Esophagus squamous epithelium (tissue), 4 donors: ENCODE measurements at regions not wholly inside any gene's neighbourhood (a gene's known extent, or its start where the extent isn't known, plus 50 kb on each side); places are given as distances from the start of the nearest gene placed in this dataset.

Experiments used
- POLR2A ChIP-seq, 4 donors: fragments of 450-650 bp; IDR thresholded peaks; one replicate each; pipeline ENCODE4 v1.6.1; 2017; ENCODE audit warnings: antibody characterized with exemption in 4 of 4, mild to moderate bottlenecking in 4 of 4, moderate library complexity in 3 of 4
- TF ChIP-seq, protein P1 (sequence below), 6 experiments: fragments of 450-650 bp in 4 of 6; fragments of 200-600 bp in 2 of 6; sonication (generic) in 2 of 6; IDR thresholded peaks; one replicate each; pipeline ENCODE4 v1.5.1; 2016 to 2019; ENCODE audit warnings: antibody characterized with exemption in 6 of 6, mild to moderate bottlenecking in 4 of 6, moderate library complexity in 4 of 6

DNA sequence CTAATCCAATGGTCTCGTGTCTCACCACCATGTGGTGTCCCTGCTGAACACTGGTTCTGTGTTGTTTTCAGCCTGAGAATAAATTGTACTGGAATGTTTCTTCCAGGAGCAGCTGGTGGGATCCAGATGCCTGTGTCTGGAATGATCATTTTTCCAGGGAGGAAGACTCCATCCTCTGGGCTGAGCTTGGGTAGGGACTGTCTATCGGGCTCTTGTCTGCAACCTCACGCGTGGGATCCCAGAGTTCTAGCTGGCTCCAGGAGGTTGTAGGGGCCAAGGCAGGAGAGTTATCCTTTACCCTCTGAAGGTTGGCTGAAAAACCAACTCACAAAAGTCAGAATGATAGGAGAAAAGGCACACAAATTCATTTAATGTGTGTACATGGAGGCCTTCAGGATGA lies 144.1 kb upstream of the B3GAT1 start:
- TF ChIP-seq POLR2A (IDR thresholded peaks at IDR 0.05), result no peak
- TF ChIP-seq, protein P1, sequence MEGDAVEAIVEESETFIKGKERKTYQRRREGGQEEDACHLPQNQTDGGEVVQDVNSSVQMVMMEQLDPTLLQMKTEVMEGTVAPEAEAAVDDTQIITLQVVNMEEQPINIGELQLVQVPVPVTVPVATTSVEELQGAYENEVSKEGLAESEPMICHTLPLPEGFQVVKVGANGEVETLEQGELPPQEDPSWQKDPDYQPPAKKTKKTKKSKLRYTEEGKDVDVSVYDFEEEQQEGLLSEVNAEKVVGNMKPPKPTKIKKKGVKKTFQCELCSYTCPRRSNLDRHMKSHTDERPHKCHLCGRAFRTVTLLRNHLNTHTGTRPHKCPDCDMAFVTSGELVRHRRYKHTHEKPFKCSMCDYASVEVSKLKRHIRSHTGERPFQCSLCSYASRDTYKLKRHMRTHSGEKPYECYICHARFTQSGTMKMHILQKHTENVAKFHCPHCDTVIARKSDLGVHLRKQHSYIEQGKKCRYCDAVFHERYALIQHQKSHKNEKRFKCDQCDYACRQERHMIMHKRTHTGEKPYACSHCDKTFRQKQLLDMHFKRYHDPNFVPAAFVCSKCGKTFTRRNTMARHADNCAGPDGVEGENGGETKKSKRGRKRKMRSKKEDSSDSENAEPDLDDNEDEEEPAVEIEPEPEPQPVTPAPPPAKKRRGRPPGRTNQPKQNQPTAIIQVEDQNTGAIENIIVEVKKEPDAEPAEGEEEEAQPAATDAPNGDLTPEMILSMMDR (IDR thresholded peaks at IDR 0.05), result no peak
